ENCODE measurements at regions not wholly inside any gene's neighbourhood (a gene's known extent, or its start where the extent isn't known, plus 50 kb on each side); places are given as distances from the start of the nearest gene placed in this dataset.

- TF ChIP-seq EP300 (IDR thresholded peaks at IDR 0.05) (no peak), CTCF (IDR thresholded peaks at IDR 0.05) (no peak), POLR2A (IDR thresholded peaks at IDR 0.05) (no peak)
Observed at GRCh38 chr11:91755951-91756707, 468.5 kb upstream of the FAT3 start.

Data from ovary (tissue), 3 donors.